Adipocyte (in vitro differentiated cells): ENCODE measurements at regions not wholly inside any gene's neighbourhood (a gene's known extent, or its start where the extent isn't known, plus 50 kb on each side); places are given as distances from the start of the nearest gene placed in this dataset.

Source experiments
- DNase-seq: peaks from one replicate; pipeline ENCODE4 v3.0.0-alpha.2; 2015; ENCODE audit warnings: low read depth
- H3K27me3 ChIP-seq: replicated peaks from 2 replicates; pipeline ENCODE4 v1.7.0; 2013; ENCODE audit warnings: mild to moderate bottlenecking, low read length, moderate library complexity; ENCODE audit not compliant: control insufficient read depth, insufficient read depth
- H3K36me3 ChIP-seq: 2 replicates; pipeline ENCODE4 v1.7.0; 2013; ENCODE audit warnings: low read length, mild to moderate bottlenecking, moderate library complexity; ENCODE audit not compliant: control insufficient read depth, insufficient read depth, severe bottlenecking
- H3K4me1 ChIP-seq: 2 replicates; pipeline ENCODE4 v1.7.0; 2013; ENCODE audit warnings: mild to moderate bottlenecking, low read length, moderate library complexity; ENCODE audit not compliant: control insufficient read depth, insufficient read depth
- H3K4me3 ChIP-seq: 2 replicates; pipeline ENCODE4 v1.7.0; 2013; ENCODE audit warnings: mild to moderate bottlenecking, low read length, moderate library complexity
- H3K9ac ChIP-seq: 2 replicates; pipeline ENCODE4 v1.7.0; 2013; ENCODE audit warnings: mild to moderate bottlenecking, low read length, moderate library complexity
- H3K9me3 ChIP-seq: 2 replicates; pipeline ENCODE4 v1.7.0; 2013; ENCODE audit warnings: mild to moderate bottlenecking, low read length, moderate library complexity; ENCODE audit not compliant: control insufficient read depth

GRCh38 chr5:163658702-163659567 is 153.5 kb downstream of the MAT2B start:
- peak; percentile 75 for DNase-seq
- H3K9me3 ChIP-seq, result peaks cover 4% of the 10 kb centered on the region
- H3K36me3 ChIP-seq, result no peaks in the 10 kb centered on the region
- no peak overlapping the region for H3K9ac ChIP-seq
- H3K27me3 ChIP-seq, result no peaks in the 10 kb centered on the region
- H3K4me1 ChIP-seq, result no peaks in the 10 kb centered on the region
- no peak overlapping the region for H3K4me3 ChIP-seq

DNA sequence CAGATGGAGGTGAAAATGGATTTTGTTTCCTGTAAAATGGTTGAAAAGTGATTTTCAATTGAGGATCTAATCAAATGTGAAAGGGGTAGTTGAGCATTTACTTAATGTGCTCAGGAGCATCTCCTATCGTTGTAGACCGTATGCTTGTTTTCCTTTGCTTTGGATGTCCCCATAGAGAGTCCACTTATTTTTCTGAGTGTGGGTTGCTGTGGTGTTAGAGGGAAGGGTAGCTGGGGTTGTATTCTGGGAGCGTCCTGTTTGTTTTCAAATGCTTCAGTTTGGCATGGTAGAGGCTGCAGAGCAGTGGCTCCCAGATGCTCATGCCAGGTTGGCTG is 154.1 kb downstream of the MAT2B start:
- no peak overlapping the region for H3K4me3 ChIP-seq
- no peak overlapping the region for H3K9ac ChIP-seq
- H3K27me3 ChIP-seq, result no peaks in the 10 kb centered on the region
- H3K4me1 ChIP-seq, result no peaks in the 10 kb centered on the region
- no peaks in the 10 kb centered on the region for H3K9me3 ChIP-seq
- no peaks in the 10 kb centered on the region for H3K36me3 ChIP-seq
- DNase-seq, result no peak

- DNase-seq, result no peak
- Histone ChIP-seq H3K9me3 (no peaks in the 10 kb centered on the region), H3K4me1 (no peaks in the 10 kb centered on the region), H3K4me3 (no peak overlapping the region), H3K9ac (no peak overlapping the region), H3K27me3 (no peaks in the 10 kb centered on the region), H3K36me3 (no peaks in the 10 kb centered on the region)
These were observed 155.1 kb downstream of the MAT2B start for GRCh38 chr5:163660486-163660885.

DNA sequence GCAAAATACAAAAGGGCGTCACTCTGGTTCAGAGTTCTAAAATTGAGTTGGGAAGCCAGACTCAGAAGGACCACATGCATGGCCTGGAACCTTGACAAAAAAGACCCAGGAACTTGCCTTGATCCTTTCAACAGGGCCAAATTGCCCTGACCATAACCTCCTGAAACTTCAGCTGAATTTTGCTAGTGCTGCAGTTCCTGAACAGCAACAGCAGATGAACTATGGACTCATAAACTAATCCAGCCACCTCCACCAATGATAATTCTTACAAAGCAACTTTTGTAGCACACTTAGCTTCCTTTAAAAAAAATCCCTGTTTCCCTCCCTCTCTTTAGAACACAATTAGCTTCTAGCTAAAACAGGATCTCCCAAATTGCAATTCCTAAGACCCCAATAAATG is 155.9 kb downstream of the MAT2B start:
- no peak for DNase-seq
- Histone ChIP-seq H3K36me3 (no peaks in the 10 kb centered on the region), H3K27me3 (no peaks in the 10 kb centered on the region), H3K9me3 (no peaks in the 10 kb centered on the region), H3K4me3 (no peak overlapping the region), H3K9ac (no peak overlapping the region), H3K4me1 (no peaks in the 10 kb centered on the region)

- DNase-seq, result no peak
- Histone ChIP-seq H3K36me3 (no peaks in the 10 kb centered on the region), H3K9me3 (no peaks in the 10 kb centered on the region), H3K27me3 (no peaks in the 10 kb centered on the region), H3K9ac (no peak overlapping the region), H3K4me1 (no peaks in the 10 kb centered on the region), H3K4me3 (no peak overlapping the region)
These were observed 164.6 kb downstream of the MAT2B start for GRCh38 chr5:163670036-163670435.

DNA sequence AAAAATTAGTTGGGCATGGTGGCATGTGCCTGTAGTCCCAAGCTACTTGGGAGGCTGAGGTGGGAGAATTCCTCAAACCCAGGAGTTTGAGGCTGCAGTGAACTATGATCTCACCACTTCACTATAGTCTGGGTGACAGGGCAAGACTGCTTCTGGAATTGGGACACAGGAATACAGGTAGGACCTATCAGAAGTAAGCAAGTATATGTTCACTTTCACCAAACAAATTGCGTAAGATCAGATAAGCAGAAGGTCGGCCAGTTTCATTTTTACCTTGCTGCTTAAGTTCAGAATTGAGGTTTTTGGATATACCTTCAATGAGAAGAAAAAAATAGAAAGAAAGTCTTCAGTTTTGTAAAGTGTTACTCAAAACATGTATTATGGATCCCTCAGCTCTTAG is 171.7 kb downstream of the MAT2B start:
- H3K4me1 ChIP-seq, result no peaks in the 10 kb centered on the region
- H3K4me3 ChIP-seq, result no peak overlapping the region
- H3K36me3 ChIP-seq, result no peaks in the 10 kb centered on the region
- no peaks in the 10 kb centered on the region for H3K9me3 ChIP-seq
- H3K27me3 ChIP-seq, result no peaks in the 10 kb centered on the region
- DNase-seq, result no peak
- no peak overlapping the region for H3K9ac ChIP-seq

DNA sequence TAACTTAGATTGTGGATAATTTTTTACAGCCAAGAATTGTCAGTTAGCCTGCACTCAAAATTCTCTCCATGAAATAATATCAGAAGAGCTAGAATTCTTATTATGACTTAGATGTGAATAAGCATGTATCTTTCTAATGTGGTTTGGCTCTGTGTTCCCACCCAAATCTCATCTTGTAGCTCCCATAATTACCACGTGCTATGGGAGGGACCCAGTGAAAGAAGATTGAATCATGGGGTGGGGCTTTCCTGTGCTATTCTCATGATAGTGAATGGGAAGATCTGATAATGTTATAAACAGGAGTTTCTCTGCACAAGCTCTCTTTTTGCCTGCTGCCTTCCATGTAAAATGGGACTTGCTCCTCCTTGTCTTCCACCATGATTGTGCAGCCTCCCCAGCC is 176.8 kb downstream of the MAT2B start:
- Histone ChIP-seq H3K4me1 (no peaks in the 10 kb centered on the region), H3K9ac (no peak overlapping the region), H3K9me3 (no peaks in the 10 kb centered on the region), H3K36me3 (no peaks in the 10 kb centered on the region), H3K4me3 (no peak overlapping the region), H3K27me3 (no peaks in the 10 kb centered on the region)
- no peak for DNase-seq

DNA sequence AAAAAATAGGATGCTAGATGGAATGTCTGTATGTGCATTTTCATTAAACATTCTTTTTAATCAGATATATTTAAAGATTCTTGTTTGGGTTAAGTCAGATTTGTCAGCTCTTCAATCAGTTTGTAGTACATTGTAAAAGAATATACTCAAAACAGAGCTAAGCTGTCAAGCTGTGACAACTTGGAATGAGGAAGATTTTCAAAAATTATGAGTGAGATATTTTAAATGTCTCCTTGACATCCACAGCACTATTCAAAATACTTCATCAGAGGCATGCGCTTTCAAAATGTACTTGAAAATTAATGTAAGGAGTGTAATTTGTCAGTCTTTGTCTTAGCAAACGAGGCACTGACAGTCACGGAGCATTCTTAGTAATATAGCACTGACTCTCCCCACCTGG is 182.0 kb downstream of the MAT2B start:
- Histone ChIP-seq H3K4me1 (no peaks in the 10 kb centered on the region), H3K36me3 (no peaks in the 10 kb centered on the region), H3K4me3 (no peak overlapping the region), H3K27me3 (no peaks in the 10 kb centered on the region), H3K9me3 (no peaks in the 10 kb centered on the region), H3K9ac (no peak overlapping the region)
- no peak for DNase-seq

DNA sequence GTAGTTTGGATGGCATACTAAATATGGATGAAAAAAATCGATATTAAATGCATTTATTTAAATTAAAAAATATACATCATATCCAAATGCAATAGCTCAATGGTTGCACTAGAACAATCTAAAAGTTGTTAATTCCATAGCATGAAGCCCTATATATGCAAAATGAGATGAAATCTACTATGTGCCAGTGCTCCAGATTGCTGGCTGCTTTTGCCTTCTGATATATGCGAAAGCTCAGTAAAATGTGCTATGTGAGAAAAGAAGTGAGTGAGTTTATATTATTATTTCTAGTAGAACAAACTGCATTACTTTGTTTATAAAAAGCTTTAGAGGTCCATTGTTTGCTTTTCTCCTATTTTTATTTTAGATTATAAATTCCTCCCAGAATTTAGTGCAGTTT is 186.7 kb downstream of the MAT2B start:
- no peaks in the 10 kb centered on the region for H3K36me3 ChIP-seq
- DNase-seq, result no peak
- H3K9ac ChIP-seq, result no peak overlapping the region
- H3K9me3 ChIP-seq, result no peaks in the 10 kb centered on the region
- H3K4me3 ChIP-seq, result no peak overlapping the region
- H3K27me3 ChIP-seq, result no peaks in the 10 kb centered on the region
- no peaks in the 10 kb centered on the region for H3K4me1 ChIP-seq

GRCh38 chr5:163695830-163696578 is 190.6 kb downstream of the MAT2B start:
- no peaks in the 10 kb centered on the region for H3K27me3 ChIP-seq
- H3K4me3 ChIP-seq, result no peak overlapping the region
- H3K36me3 ChIP-seq, result no peaks in the 10 kb centered on the region
- DNase-seq, result peak; percentile 83
- H3K9ac ChIP-seq, result no peak overlapping the region
- no peaks in the 10 kb centered on the region for H3K9me3 ChIP-seq
- H3K4me1 ChIP-seq, result peaks cover 10% of the 10 kb centered on the region

GRCh38 chr5:163696579-163696887 is 191.1 kb downstream of the MAT2B start:
- no peaks in the 10 kb centered on the region for H3K27me3 ChIP-seq
- H3K4me1 ChIP-seq, result peaks cover 15% of the 10 kb centered on the region
- DNase-seq, result no peak
- no peaks in the 10 kb centered on the region for H3K36me3 ChIP-seq
- H3K9ac ChIP-seq, result no peak overlapping the region
- no peaks in the 10 kb centered on the region for H3K9me3 ChIP-seq
- no peak overlapping the region for H3K4me3 ChIP-seq
